MCF 10A (cell line): ENCODE measurements at regions not wholly inside any gene's neighbourhood (a gene's known extent, or its start where the extent isn't known, plus 50 kb on each side); places are given as distances from the start of the nearest gene placed in this dataset.

ENCODE experiments used
- BruUV-seq: library from RNA; stranded (reverse); fragments of 400-500 nt; replicated peaks from 2 replicates; lab custom pipeline; 2021; lab: Mats Ljungman, UMichigan
- CTCF ChIA-PET: fragments of 300-600 bp; sonication (Branson Sonifier 250); formaldehyde crosslinking; extraction: SDS; loops from one replicate; lab custom pipeline; 2021; ENCODE audit warnings: antibody characterized with exemption, inconsistent platforms; lab: Yijun Ruan, JAX
- POLR2A ChIA-PET: fragments of 300-600, 350-650 bp; sonication (Branson Sonifier 250); formaldehyde crosslinking; extraction: SDS; loops from one replicate; lab custom pipeline; 2020; ENCODE audit warnings: antibody characterized with exemption, inconsistent platforms; lab: Yijun Ruan, JAX
- DNase-seq: peaks from one replicate; pipeline ENCODE4 v3.0.0-alpha.2; 2018; ENCODE audit not compliant: unreplicated experiment
- H3K27ac Mint-ChIP-seq: one replicate; pipeline ENCODE4 v1.8.0; 2022; ENCODE audit warnings: mild to moderate bottlenecking, low read depth, mixed read lengths; ENCODE audit not compliant: unreplicated experiment
- H3K27me3 Mint-ChIP-seq: one replicate; pipeline ENCODE4 v1.8.0; 2022; ENCODE audit warnings: mixed read lengths; ENCODE audit not compliant: insufficient read depth, unreplicated experiment
- H3K36me3 Mint-ChIP-seq: one replicate; pipeline ENCODE4 v1.8.0; 2022; ENCODE audit warnings: mild to moderate bottlenecking, moderate library complexity, mixed read lengths; ENCODE audit not compliant: insufficient read depth, unreplicated experiment
- H3K4me1 Mint-ChIP-seq: one replicate; pipeline ENCODE4 v1.8.0; 2022; ENCODE audit warnings: mixed read lengths; ENCODE audit not compliant: insufficient read depth, unreplicated experiment
- H3K4me3 Mint-ChIP-seq: one replicate; pipeline ENCODE4 v1.8.0; 2022; ENCODE audit warnings: mild to moderate bottlenecking, moderate library complexity, mixed read lengths; ENCODE audit not compliant: unreplicated experiment
- H3K9me3 Mint-ChIP-seq: one replicate; pipeline ENCODE4 v1.8.0; 2022; ENCODE audit warnings: mixed read lengths; ENCODE audit not compliant: unreplicated experiment
- intact Hi-C: fragments of 100-400 bp; cut with micrococcal nuclease; formaldehyde crosslinking; loops from 2 replicates; pipeline ENCODE4 v1.14.1; 2022
- TF ChIP-seq, protein P1 (sequence below): fragments of 200-600 bp; IDR thresholded peaks from one replicate; pipeline ENCODE4 v1.8.0; 2022; ENCODE audit warnings: antibody characterized with exemption, mild to moderate bottlenecking; ENCODE audit not compliant: unreplicated experiment

DNA sequence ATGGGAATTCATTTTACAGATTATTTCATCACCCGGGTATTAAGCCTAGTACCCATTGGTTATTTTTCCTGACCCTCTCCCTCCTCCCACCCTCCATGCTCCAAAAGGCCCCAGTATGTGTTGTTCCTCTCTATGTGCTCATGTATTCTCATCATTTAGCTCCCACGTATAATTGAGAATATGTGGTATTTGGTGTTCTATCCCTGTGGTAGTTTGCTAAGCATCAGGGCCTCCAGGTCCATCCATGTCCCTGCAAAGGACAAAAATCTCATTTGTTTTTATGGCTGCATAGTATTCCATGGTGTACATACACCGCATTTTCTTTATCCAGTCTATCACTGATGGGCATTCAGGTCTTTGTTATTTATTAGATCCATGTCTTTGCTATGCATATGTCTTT is 894.1 kb upstream of the MIR17HG start:
- Mint-ChIP-seq H3K27me3 (no peaks in the 10 kb centered on the region), H3K27ac (no peak overlapping the region), H3K9me3 (peaks cover 4% of the 10 kb centered on the region), H3K36me3 (peaks cover 5% of the 10 kb centered on the region), H3K4me1 (peaks cover 4% of the 10 kb centered on the region), H3K4me3 (no peak overlapping the region)
- intact Hi-C loops = no loop called here
- POLR2A ChIA-PET = no interaction called here
- CTCF ChIA-PET = no interaction called here
- DNase-seq = no peak
- TF ChIP-seq, protein P1, sequence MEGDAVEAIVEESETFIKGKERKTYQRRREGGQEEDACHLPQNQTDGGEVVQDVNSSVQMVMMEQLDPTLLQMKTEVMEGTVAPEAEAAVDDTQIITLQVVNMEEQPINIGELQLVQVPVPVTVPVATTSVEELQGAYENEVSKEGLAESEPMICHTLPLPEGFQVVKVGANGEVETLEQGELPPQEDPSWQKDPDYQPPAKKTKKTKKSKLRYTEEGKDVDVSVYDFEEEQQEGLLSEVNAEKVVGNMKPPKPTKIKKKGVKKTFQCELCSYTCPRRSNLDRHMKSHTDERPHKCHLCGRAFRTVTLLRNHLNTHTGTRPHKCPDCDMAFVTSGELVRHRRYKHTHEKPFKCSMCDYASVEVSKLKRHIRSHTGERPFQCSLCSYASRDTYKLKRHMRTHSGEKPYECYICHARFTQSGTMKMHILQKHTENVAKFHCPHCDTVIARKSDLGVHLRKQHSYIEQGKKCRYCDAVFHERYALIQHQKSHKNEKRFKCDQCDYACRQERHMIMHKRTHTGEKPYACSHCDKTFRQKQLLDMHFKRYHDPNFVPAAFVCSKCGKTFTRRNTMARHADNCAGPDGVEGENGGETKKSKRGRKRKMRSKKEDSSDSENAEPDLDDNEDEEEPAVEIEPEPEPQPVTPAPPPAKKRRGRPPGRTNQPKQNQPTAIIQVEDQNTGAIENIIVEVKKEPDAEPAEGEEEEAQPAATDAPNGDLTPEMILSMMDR = no peak
- no TSS peak for BruUV-seq

DNA sequence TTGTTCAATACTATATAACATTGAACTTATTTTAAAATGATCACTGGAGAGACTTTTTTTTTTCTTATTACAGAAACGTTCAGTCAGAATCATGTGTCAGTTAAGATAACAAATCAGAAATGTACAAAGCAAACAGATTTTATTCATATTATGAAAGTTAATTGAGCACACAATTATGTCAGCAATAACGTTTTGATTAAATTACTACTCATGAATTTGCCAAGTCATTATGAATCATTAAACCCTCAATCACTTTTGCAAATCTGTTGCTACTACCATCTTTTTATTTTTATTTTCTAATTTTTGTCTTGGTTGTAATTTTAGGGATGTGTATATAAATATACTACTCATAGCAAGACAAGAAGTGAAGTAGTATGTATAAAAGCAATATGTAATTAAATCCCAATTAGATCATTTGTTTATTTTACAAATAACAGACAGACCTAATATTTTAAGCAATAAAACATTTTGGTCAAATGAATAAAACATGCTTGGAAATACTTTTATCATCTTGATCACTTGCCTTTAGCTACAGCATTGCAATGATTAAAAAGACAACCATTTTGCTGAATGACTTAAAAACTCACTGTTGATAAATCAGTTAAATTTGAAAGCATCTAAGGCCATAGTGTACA is 893.4 kb upstream of the MIR17HG start:
- DNase-seq = no peak
- Mint-ChIP-seq H3K27ac (no peak overlapping the region), H3K4me1 (no peaks in the 10 kb centered on the region), H3K4me3 (no peak overlapping the region), H3K36me3 (peaks cover 5% of the 10 kb centered on the region), H3K9me3 (no peaks in the 10 kb centered on the region), H3K27me3 (no peaks in the 10 kb centered on the region)
- POLR2A ChIA-PET = no interaction called here
- intact Hi-C loops = no loop called here
- CTCF ChIA-PET = interaction anchor here (0.7 kb wide), 1 partner anchor 414 kb away, joined by 3 read pairs; no protein-coding TSS in a partner anchor
- TF ChIP-seq, protein P1 = no peak
- BruUV-seq = no TSS peak

DNA sequence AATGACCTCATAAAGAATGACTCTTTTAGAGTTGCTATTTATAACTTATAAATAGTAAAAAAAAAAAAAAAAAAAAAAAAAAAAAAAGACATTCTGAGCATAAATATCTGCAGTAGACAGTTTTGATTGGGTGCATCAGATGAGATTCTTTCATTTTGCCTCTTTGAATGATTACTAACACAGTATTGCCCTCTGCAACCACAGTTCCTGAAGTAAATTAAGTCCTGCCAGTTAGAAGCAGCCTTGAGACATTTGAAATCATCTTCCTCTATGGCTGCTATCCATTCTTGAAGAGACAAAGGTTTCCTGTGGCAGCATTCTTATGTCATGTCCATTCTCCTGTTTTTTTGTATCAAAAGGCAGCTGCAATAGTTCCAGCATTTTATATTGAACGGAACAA is 892.4 kb upstream of the MIR17HG start:
- no peaks in the 10 kb centered on the region for H3K4me1 Mint-ChIP-seq
- H3K36me3 Mint-ChIP-seq = peaks cover 5% of the 10 kb centered on the region
- no peak for DNase-seq
- H3K27ac Mint-ChIP-seq = no peak overlapping the region
- intact Hi-C loops = no loop called here
- H3K9me3 Mint-ChIP-seq = no peaks in the 10 kb centered on the region
- no TSS peak for BruUV-seq
- TF ChIP-seq, protein P1 = no peak
- H3K27me3 Mint-ChIP-seq = no peaks in the 10 kb centered on the region
- CTCF ChIA-PET = interaction anchor here (0.8 kb wide), 1 partner anchor 411 kb away, joined by 3 read pairs; no protein-coding TSS in a partner anchor
- POLR2A ChIA-PET = no interaction called here
- H3K4me3 Mint-ChIP-seq = no peak overlapping the region

DNA sequence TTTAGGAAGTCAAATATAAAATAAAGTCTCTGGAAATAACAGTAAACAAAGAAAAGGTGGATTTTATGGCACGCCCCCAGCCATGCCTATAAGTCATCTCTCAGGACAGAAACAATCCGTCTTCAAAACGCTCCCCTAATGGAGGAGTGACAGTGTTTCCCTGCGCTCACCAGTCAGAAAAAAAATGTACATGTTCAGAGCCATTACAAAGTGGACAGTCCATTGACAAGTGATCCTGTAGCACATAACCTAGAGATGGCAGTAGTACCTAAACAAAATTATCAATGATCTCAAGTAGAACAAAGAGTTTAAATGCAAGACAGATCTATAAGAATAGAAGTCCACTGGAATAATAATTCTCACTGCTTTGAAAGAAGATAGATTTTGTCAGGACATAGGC is 891.7 kb upstream of the MIR17HG start:
- intact Hi-C loops = no loop called here
- H3K4me1 Mint-ChIP-seq = no peaks in the 10 kb centered on the region
- ChIA-PET POLR2A (no interaction called here), CTCF (interaction anchor here (0.6 to 0.8 kb wide), 4 partner anchors 146 to 410 kb away, joined by 3 to 5 read pairs (median 4); no protein-coding TSS in a partner anchor)
- BruUV-seq = no TSS peak
- TF ChIP-seq, protein P1 = no peak
- no peak overlapping the region for H3K4me3 Mint-ChIP-seq
- no peak for DNase-seq
- H3K36me3 Mint-ChIP-seq = peaks cover 5% of the 10 kb centered on the region
- H3K9me3 Mint-ChIP-seq = no peaks in the 10 kb centered on the region
- no peaks in the 10 kb centered on the region for H3K27me3 Mint-ChIP-seq
- no peak overlapping the region for H3K27ac Mint-ChIP-seq
